ENCODE measurements at regions not wholly inside any gene's neighbourhood (a gene's known extent, or its start where the extent isn't known, plus 50 kb on each side); places are given as distances from the start of the nearest gene placed in this dataset.

GRCh38 chr21:34263629-34264028 is 100.2 kb upstream of the KCNE2 start:
- TF ChIP-seq CTCF (IDR thresholded peaks at IDR 0.05; ENCODE audit: low read depth, low read length) (no peak), POLR2A (IDR thresholded peaks at IDR 0.05; ENCODE audit: extremely low read depth, insufficient read length) (no peak)

All from NB4 (cell line).